ENCODE measurements at regions not wholly inside any gene's neighbourhood (a gene's known extent, or its start where the extent isn't known, plus 50 kb on each side); places are given as distances from the start of the nearest gene placed in this dataset.

- H3K27me3 ChIP-seq: peaks cover 0 to 6% (median 0%) of the 10 kb centered on the region in 4 donors
- H3K9me3 ChIP-seq: no peaks in the 10 kb centered on the region
- no peak for TF ChIP-seq POLR2A (IDR thresholded peaks at IDR 0.05; ENCODE audit: low read depth)
- no peaks in the 10 kb centered on the region for H3K4me1 ChIP-seq
- H3K36me3 ChIP-seq: no peaks in the 10 kb centered on the region
- no peak overlapping the region for H3K27ac ChIP-seq (replicated peaks in 1 of 4)
- no peak overlapping the region for H3K4me3 ChIP-seq
- 50% methylated on average over 12 of the region's 12 CpGs for WGBS
- intact Hi-C loops (cut with DNase I): no loop called here
- no peak for DNase-seq (ENCODE audit: extremely low spot score)
Measured at GRCh38 chr6:19995575-19996257, 158.5 kb downstream of the ID4 start.

- no peak for DNase-seq (ENCODE audit: extremely low spot score)
- intact Hi-C loops (cut with DNase I): no loop called here
- Histone ChIP-seq H3K4me1 (no peaks in the 10 kb centered on the region), H3K36me3 (no peaks in the 10 kb centered on the region), H3K9me3 (no peaks in the 10 kb centered on the region), H3K27ac (replicated peaks in 1 of 4) (no peak overlapping the region), H3K4me3 (no peak overlapping the region), H3K27me3 (peaks cover 0 to 6% (median 0%) of the 10 kb centered on the region in 4 donors)
- TF ChIP-seq EP300 (IDR thresholded peaks at IDR 0.05) (no peak), CTCF (IDR thresholded peaks at IDR 0.05) (no peak), POLR2AphosphoS5 (IDR thresholded peaks at IDR 0.05) (no peak), POLR2A (IDR thresholded peaks at IDR 0.05; ENCODE audit: low read depth) (no peak)
- WGBS: 86% methylated on average over 1 of the region's 1 CpG
Measured at GRCh38 chr6:19997104-19997503, 159.9 kb downstream of the ID4 start.

GRCh38 chr6:19998541-19998940 is 161.4 kb downstream of the ID4 start:
- H3K4me1 ChIP-seq: no peaks in the 10 kb centered on the region
- TF ChIP-seq POLR2AphosphoS5 (IDR thresholded peaks at IDR 0.05) (no peak), EP300 (IDR thresholded peaks at IDR 0.05) (no peak), POLR2A (IDR thresholded peaks at IDR 0.05; ENCODE audit: low read depth) (no peak), CTCF (IDR thresholded peaks at IDR 0.05) (no peak)
- no peaks in the 10 kb centered on the region for H3K36me3 ChIP-seq
- no peak overlapping the region for H3K4me3 ChIP-seq
- WGBS: 94% methylated on average over 3 of the region's 3 CpGs
- intact Hi-C loops (cut with DNase I): no loop called here
- DNase-seq (ENCODE audit: extremely low spot score): peak; percentile 7
- H3K9me3 ChIP-seq: no peaks in the 10 kb centered on the region
- no peak overlapping the region for H3K27ac ChIP-seq (replicated peaks in 1 of 4)
- H3K27me3 ChIP-seq: peaks cover 0 to 6% (median 0%) of the 10 kb centered on the region in 4 donors

- Histone ChIP-seq H3K9me3 (no peaks in the 10 kb centered on the region), H3K4me3 (no peak overlapping the region), H3K27ac (replicated peaks in 1 of 4) (no peak overlapping the region), H3K4me1 (no peaks in the 10 kb centered on the region), H3K27me3 (peaks cover 0 to 6% (median 0%) of the 10 kb centered on the region in 4 donors), H3K36me3 (no peaks in the 10 kb centered on the region)
- intact Hi-C loops (cut with DNase I): no loop called here
- TF ChIP-seq EP300 (IDR thresholded peaks at IDR 0.05): no peak
- TF ChIP-seq CTCF (IDR thresholded peaks at IDR 0.05): no peak
- no peak for TF ChIP-seq POLR2AphosphoS5 (IDR thresholded peaks at IDR 0.05)
- TF ChIP-seq POLR2A (IDR thresholded peaks at IDR 0.05; ENCODE audit: low read depth): no peak
- peak; percentile 88 for DNase-seq (ENCODE audit: extremely low spot score)
- WGBS: 71% methylated on average over 7 of the region's 7 CpGs
Measured at GRCh38 chr6:19999319-20000191, 162.4 kb downstream of the ID4 start.

- intact Hi-C loops (cut with DNase I): no loop called here
- Histone ChIP-seq H3K9me3 (no peaks in the 10 kb centered on the region), H3K36me3 (no peaks in the 10 kb centered on the region), H3K27ac (replicated peaks in 1 of 4) (no peak overlapping the region), H3K4me3 (no peak overlapping the region), H3K4me1 (no peaks in the 10 kb centered on the region), H3K27me3 (no peaks in the 10 kb centered on the region)
- WGBS: 80% methylated on average over 4 of the region's 4 CpGs
- no peak for TF ChIP-seq EP300 (IDR thresholded peaks at IDR 0.05)
- no peak for TF ChIP-seq POLR2A (IDR thresholded peaks at IDR 0.05; ENCODE audit: low read depth)
- no peak for TF ChIP-seq CTCF (IDR thresholded peaks at IDR 0.05)
- TF ChIP-seq POLR2AphosphoS5 (IDR thresholded peaks at IDR 0.05): no peak
- DNase-seq (ENCODE audit: extremely low spot score): peak; percentile 74
Measured at GRCh38 chr6:20001286-20001685, 164.1 kb downstream of the ID4 start.

All from esophagus muscularis mucosa (tissue), 4 donors.